ENCODE measurements at regions not wholly inside any gene's neighbourhood (a gene's known extent, or its start where the extent isn't known, plus 50 kb on each side); places are given as distances from the start of the nearest gene placed in this dataset.

DNA sequence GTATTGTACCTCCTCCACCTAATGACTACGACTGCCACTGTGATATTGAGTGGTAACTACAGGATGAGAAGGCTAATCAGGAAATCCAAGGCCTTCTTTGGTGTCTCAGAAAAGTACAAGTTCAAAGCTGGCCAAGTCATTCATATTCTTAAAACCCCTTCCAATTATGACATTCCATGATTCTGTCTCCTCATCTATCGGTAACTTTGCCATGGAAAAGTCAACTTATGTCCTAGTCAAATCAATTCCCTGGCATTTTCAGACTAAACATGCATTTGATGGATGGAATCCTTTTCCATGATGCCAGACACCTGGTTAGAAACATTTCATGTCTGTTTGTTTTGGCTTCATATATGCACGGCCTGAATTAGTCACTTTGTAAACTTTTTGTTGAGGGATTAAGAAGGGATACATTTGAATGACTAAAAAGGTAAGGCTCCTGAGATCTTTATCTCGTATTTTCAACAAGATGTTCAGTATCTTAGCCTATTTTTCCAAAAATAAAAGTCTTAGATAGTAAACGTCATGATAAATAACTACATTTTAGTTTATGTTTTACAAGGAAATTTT is 186.5 kb downstream of the NHLRC3 start:
- Mint-ChIP-seq H3K9me3 (peaks cover 0 to 16% (median 10%) of the 10 kb centered on the region in 9 donors), H3K4me1 (no peaks in the 10 kb centered on the region)

DNA sequence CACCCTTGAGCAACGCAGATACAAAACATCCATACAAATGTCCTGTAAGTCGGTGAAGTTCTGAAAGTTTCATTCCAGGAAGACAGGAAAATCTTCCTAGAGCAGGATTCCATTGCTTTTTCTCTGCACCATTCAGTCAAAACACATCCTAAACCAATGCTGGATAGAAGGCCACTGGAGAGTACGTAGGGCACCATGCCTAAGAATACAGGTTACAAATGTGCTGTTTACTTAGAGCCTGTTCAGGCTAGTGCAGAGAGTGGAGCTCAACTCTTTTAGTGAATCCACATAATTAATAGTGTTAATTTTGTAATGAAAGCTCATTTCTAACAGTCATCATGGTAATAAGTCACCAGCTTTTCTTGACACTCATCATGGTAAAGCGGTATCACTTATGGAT is 187.6 kb downstream of the NHLRC3 start:
- no peak for ATAC-seq

More for the DNA sequence above, 186.5 kb downstream of the NHLRC3 start:
- DNase-seq = no peak
- POLR2A ChIA-PET = no interaction called here
- Mint-ChIP-seq H3K27ac (no peak overlapping the region), H3K4me3 (no peak overlapping the region), H3K27me3 (peaks cover 0 to 4% (median 4%) of the 10 kb centered on the region in 5 donors), H3K36me3 (no peaks in the 10 kb centered on the region)
- no peak for ATAC-seq

DNA sequence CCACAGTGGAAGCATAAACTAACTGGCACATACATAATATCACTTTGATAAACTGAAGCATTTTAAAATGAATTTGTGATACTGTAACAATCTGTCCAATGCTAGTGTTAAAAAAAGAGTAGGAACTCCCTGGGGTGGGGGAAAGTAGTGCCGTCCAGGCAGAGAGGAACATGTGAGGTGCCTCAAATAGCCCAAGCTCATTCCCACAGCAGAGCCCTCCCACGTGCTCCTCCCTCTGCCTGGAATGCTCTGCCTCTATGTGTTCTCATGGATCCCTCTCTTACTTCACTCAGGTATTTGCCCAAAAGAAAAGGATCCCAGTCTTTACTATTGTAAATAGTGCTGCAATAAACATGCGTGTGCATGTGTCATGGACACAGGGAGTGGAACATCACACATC is 188.1 kb downstream of the NHLRC3 start:
- Mint-ChIP-seq H3K9me3 (peaks cover 0 to 16% (median 3%) of the 10 kb centered on the region in 9 donors), H3K4me3 (no peak overlapping the region), H3K4me1 (no peaks in the 10 kb centered on the region), H3K27me3 (peaks cover 0 to 15% (median 7%) of the 10 kb centered on the region in 5 donors), H3K27ac (no peak overlapping the region), H3K36me3 (no peaks in the 10 kb centered on the region)
- no peak for ATAC-seq
- POLR2A ChIA-PET = no interaction called here
- DNase-seq = no peak

More for the DNA sequence above, 187.6 kb downstream of the NHLRC3 start:
- Mint-ChIP-seq H3K27me3 (peaks cover 0 to 10% (median 6%) of the 10 kb centered on the region in 5 donors), H3K4me1 (no peaks in the 10 kb centered on the region), H3K36me3 (no peaks in the 10 kb centered on the region), H3K4me3 (no peak overlapping the region), H3K27ac (no peak overlapping the region), H3K9me3 (peaks cover 0 to 16% (median 3%) of the 10 kb centered on the region in 9 donors)
- POLR2A ChIA-PET = no interaction called here
- DNase-seq = no peak

DNA sequence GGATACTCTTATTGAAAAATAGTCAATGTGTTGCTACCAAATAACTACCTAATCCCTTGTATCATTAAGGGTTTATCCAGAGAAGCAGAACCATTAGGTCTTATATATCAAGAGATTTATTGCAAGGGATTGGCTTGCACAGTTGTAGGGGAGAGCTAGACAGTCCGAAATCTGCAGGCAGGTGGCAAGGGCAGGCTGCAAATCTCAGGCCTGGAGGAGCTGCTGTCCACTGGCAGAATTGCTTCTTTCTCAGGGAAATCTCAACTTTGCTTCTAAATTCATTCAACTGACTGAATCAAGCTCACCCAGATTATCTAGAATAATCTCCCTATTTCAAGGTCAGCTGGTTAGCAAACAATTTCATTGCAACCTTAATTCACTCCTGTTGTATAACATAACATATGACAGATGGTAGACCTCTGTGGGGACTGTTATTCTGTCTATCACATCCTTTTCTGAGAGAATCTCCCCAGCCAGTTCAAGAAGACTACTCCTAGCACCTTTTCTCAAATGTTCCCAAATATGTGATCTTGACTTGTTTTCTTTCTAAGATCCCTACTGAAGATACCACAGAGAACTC is 194.2 kb downstream of the NHLRC3 start:
- Mint-ChIP-seq H3K4me3 (no peak overlapping the region), H3K4me1 (no peaks in the 10 kb centered on the region), H3K9me3 (peaks cover 0 to under 1% (median 0%) of the 10 kb centered on the region in 9 donors), H3K27me3 (peaks cover 5 to 40% (median 12%) of the 10 kb centered on the region in 5 donors), H3K36me3 (no peaks in the 10 kb centered on the region), H3K27ac (no peak overlapping the region)
- DNase-seq (no peak), ATAC-seq (no peak)
- POLR2A ChIA-PET = no interaction called here

DNA sequence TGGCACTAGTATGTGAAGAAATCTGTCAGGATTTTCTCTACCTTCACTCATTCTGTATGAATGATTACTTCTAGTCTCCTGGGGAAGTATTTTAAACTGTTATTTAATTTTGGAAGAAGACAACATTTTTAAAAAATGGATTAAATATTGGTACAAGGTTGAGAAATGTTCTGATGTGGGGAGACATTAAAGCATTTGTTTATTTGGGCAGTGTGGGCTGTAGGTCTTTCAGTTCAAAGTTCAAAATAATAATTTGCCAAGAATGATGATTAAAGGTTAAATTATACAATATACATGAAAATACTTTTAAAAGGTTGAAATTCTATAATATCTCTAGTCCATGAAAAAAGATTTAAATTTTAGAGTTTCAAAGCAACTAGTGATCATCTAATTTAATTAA is 194.7 kb downstream of the NHLRC3 start:
- peaks cover 0 to 5% (median 0%) of the 10 kb centered on the region in 9 donors for H3K9me3 Mint-ChIP-seq
- POLR2A ChIA-PET = no interaction called here
- H3K4me3 Mint-ChIP-seq = no peak overlapping the region
- H3K27ac Mint-ChIP-seq = no peak overlapping the region
- ATAC-seq = no peak
- H3K4me1 Mint-ChIP-seq = no peaks in the 10 kb centered on the region
- H3K27me3 Mint-ChIP-seq = peaks cover 5 to 45% (median 12%) of the 10 kb centered on the region in 5 donors
- no peak for DNase-seq
- no peaks in the 10 kb centered on the region for H3K36me3 Mint-ChIP-seq

DNA sequence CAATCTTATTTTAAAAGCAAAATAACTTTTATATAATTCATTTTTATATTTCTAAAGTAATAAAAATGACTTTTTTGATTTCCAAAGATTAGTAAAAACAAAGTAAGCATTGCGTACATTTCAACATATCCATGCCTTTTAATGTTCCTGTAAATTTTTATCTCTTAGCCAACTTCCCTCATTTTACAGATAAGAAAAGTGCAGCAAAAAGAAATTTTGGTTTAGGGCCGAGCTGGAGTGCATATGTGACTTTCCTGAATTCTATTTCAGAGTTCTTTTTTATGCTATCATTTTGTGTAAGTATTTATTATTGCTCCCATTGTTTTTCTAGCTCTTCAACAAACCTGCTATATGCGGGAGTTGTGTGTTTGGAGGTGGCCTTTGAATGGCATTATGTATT is 195.3 kb downstream of the NHLRC3 start:
- ATAC-seq (no peak), DNase-seq (no peak)
- Mint-ChIP-seq H3K36me3 (no peaks in the 10 kb centered on the region), H3K4me1 (no peaks in the 10 kb centered on the region), H3K4me3 (no peak overlapping the region), H3K9me3 (peaks cover 0 to 9% (median 0%) of the 10 kb centered on the region in 9 donors), H3K27me3 (peaks cover 5 to 49% (median 15%) of the 10 kb centered on the region in 5 donors), H3K27ac (no peak overlapping the region)
- POLR2A ChIA-PET = no interaction called here

DNA sequence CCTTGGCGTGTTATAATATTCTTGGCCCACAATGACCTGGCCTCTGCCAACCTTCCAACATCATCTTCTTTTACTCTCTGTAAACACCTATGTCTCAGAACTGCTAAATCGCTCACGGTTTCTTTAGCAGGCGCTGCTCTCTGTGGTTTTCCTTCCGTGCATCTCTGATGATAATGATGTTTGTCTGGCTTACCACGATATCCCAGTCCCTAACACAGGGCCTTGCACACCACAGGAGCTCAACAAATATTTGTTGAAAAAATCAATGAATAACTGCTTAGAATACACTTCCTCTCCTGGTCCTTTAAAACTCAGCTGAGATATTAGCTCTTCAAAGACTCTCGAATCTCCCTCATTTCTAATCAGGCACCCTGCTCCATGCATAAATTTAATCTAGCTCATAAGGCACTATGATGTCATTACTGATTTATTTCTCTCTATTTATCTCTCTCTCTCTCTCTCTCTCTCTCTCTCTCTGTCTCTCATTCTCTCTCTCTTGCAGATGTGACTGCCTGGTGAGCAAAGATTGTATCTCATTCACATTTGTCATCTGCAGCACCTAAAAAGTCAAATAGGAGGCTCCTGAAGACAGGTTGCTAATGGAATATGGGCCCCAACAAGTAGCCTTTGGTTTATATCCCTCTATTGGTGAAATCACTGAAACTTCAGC is 206.4 kb downstream of the NHLRC3 start:
- no peak for ATAC-seq
- peaks cover 10 to 20% (median 15%) of the 10 kb centered on the region in 5 donors for H3K27me3 Mint-ChIP-seq
- POLR2A ChIA-PET = no interaction called here
- no peaks in the 10 kb centered on the region for H3K4me1 Mint-ChIP-seq
- H3K36me3 Mint-ChIP-seq = no peaks in the 10 kb centered on the region
- no peak overlapping the region for H3K27ac Mint-ChIP-seq
- DNase-seq = no peak
- H3K4me3 Mint-ChIP-seq = no peak overlapping the region
- no peaks in the 10 kb centered on the region for H3K9me3 Mint-ChIP-seq

DNA sequence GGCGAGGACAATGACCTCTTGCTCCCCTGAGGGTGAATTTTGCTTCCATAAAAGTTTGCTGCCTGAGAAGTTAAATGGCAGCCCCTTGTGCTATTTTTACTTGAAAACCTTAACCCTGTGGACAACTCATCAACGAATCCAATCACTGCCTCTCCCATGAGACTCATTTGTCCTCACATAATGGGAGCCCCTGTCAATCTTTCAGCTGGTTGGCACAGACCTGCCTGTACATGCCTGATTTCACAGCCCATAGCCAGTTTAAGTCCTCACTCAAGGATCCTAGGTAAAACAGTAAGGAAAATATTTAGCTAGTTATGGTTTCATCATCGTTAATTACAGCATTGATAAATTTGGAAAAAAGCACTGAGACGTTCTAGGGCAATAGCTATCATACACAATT is 207.4 kb downstream of the NHLRC3 start:
- DNase-seq (no peak), ATAC-seq (no peak)
- Mint-ChIP-seq H3K9me3 (no peaks in the 10 kb centered on the region), H3K4me1 (no peaks in the 10 kb centered on the region), H3K4me3 (no peak overlapping the region), H3K27me3 (peaks cover 10 to 19% (median 15%) of the 10 kb centered on the region in 5 donors), H3K36me3 (no peaks in the 10 kb centered on the region), H3K27ac (no peak overlapping the region)
- POLR2A ChIA-PET = no interaction called here

DNA sequence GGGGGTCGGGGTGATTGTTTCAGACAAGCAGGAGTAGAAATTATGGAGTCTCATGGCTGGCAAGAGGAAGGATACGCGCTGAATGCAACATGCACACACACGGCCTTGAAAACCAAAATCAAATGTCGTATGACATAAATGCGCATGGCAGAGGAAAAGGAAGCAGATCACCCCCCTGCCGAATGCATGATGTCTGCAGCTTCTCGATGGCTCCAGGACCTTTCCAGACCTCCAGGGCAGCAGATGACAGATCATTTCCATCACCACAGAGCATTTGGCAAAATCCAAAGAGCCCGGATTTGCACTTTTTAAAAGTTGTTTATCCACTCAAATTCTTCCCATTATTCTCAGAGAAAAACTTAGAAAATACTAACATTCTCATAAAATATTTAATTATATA is 211.7 kb downstream of the NHLRC3 start:
- Mint-ChIP-seq H3K27me3 (peaks cover 3 to 19% (median 10%) of the 10 kb centered on the region in 5 donors), H3K27ac (no peak overlapping the region), H3K4me1 (no peaks in the 10 kb centered on the region), H3K4me3 (no peak overlapping the region), H3K9me3 (no peaks in the 10 kb centered on the region), H3K36me3 (no peaks in the 10 kb centered on the region)
- POLR2A ChIA-PET = no interaction called here
- no peak for ATAC-seq
- no peak for DNase-seq

DNA sequence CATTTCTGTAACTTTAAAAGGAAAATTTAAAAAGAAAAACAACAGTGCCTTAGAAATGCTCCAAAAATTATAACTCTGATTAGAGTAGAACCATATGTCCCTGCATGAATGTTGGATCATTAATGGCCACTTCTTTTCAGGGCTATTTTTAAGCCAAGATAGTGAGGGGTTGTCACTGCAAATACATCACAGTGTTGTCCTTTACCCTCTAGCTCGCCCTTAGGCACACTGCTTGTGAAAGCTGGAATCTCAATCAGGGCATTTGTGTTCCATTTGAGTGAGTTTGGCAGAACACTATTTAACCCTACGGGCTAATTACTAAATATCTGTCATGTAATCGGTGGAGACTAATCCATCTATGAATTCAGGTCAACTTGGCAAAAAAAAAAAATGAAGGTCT is 212.2 kb downstream of the NHLRC3 start:
- POLR2A ChIA-PET = no interaction called here
- Mint-ChIP-seq H3K4me1 (no peaks in the 10 kb centered on the region), H3K4me3 (no peak overlapping the region), H3K9me3 (no peaks in the 10 kb centered on the region), H3K27ac (no peak overlapping the region), H3K36me3 (no peaks in the 10 kb centered on the region), H3K27me3 (peaks cover 3 to 16% (median 5%) of the 10 kb centered on the region in 5 donors)
- ATAC-seq (no peak), DNase-seq (no peak)

DNA sequence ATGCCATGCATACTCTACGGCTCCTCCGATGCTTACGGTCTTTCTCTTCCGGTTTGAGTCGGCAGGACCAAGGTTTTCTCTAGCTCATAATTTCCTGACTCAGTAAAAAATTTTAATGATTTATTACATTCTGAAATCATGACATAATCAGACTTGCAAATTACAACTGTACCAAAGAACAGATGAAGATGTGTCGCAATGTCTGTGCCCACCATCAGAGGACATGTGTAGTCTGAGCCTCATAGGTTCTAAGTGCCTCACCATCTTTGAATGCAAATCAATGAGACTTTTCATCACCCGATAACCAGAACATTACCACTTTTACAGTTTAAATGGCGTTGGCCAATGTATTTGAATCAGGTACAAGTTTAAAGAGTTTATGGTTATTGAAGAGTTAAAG is 213.1 kb downstream of the NHLRC3 start:
- Mint-ChIP-seq H3K27me3 (peaks cover 3 to 10% (median 5%) of the 10 kb centered on the region in 5 donors), H3K27ac (no peak overlapping the region), H3K4me3 (no peak overlapping the region), H3K4me1 (no peaks in the 10 kb centered on the region), H3K9me3 (no peaks in the 10 kb centered on the region), H3K36me3 (no peaks in the 10 kb centered on the region)
- ATAC-seq (no peak), DNase-seq (no peak)
- POLR2A ChIA-PET = no interaction called here

DNA sequence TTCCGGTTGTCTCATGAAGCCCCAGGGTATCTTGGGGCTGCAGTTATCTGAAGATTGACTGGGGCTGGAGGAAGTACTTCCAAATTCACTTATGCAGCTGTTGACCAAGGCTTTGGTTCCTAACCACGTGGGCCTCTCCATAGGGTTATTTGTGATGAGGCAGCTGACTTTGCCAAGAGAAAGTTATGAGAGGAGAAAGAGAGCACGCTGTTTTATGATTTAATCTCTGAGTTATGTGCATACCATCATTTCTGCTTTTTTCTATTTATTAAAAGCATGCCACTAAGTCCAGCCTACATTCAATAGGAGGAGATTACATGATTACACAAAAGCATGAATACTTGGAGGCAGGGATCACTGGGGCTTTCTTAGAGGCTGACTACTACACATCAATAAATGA is 215.5 kb downstream of the NHLRC3 start:
- ATAC-seq (no peak), DNase-seq (no peak)
- no peak overlapping the region for H3K4me3 Mint-ChIP-seq
- no peak overlapping the region for H3K27ac Mint-ChIP-seq
- no peaks in the 10 kb centered on the region for H3K9me3 Mint-ChIP-seq
- peaks cover 0 to 5% (median 0%) of the 10 kb centered on the region in 5 donors for H3K27me3 Mint-ChIP-seq
- POLR2A ChIA-PET = no interaction called here
- no peaks in the 10 kb centered on the region for H3K4me1 Mint-ChIP-seq
- no peaks in the 10 kb centered on the region for H3K36me3 Mint-ChIP-seq

DNA sequence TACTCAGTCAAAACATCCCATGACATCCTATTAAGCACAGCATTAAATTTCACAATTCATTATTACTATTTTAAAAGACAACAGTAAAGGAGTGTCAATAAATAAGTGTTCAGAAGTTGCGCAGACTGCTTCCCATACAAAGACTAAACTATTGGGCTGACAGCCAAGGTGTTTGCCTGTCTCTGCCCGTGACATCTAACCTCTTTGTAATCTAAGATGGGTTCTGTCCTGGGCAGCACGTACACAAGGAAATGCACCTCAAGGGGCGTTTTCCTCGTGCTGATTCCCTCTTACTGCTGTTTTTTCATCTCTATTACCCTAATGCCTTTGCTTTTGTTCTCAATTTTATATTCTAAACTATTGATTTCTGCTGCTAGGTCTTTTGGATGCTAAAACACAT is 216.3 kb downstream of the NHLRC3 start:
- ATAC-seq (no peak), DNase-seq (no peak)
- POLR2A ChIA-PET = no interaction called here
- Mint-ChIP-seq H3K9me3 (no peaks in the 10 kb centered on the region), H3K4me1 (no peaks in the 10 kb centered on the region), H3K27me3 (peaks cover 0 to 5% (median 0%) of the 10 kb centered on the region in 5 donors), H3K27ac (no peak overlapping the region), H3K36me3 (no peaks in the 10 kb centered on the region), H3K4me3 (no peak overlapping the region)

Measured in naive thymus-derived CD8-positive, alpha-beta T cell (primary cell).